Vagina (tissue), 2 donors: ENCODE measurements at regions not wholly inside any gene's neighbourhood (a gene's known extent, or its start where the extent isn't known, plus 50 kb on each side); places are given as distances from the start of the nearest gene placed in this dataset.

Experiments
- POLR2A ChIP-seq, 2 donors: fragments of 450-650 bp; IDR thresholded peaks; one replicate each; pipeline ENCODE4 v1.6.1; 2017; ENCODE audit warnings: antibody characterized with exemption in 2 of 2, mild to moderate bottlenecking in 2 of 2, moderate library complexity in 2 of 2
- POLR2AphosphoS5 ChIP-seq, 2 donors: sonication (generic); formaldehyde crosslinking; IDR thresholded peaks; one replicate each; pipeline ENCODE4 v1.9.0; 2017; ENCODE audit warnings: antibody characterized with exemption in 2 of 2, mild to moderate bottlenecking in 2 of 2, low read depth in 1 of 2; ENCODE audit not compliant: insufficient read depth in 1 of 2
- TF ChIP-seq, protein P1 (sequence below), 3 experiments: fragments of 450-650 bp in 2 of 3; fragments of 200-600 bp in 1 of 3; sonication (generic) in 1 of 3; IDR thresholded peaks; one replicate each; pipeline ENCODE4 v1.5.1; 2017 to 2019; ENCODE audit warnings: antibody characterized with exemption in 3 of 3, mild to moderate bottlenecking in 2 of 3, moderate library complexity in 2 of 3

GRCh38 chrX:39762266-39762841 is 335.4 kb downstream of the BCOR start:
- TF ChIP-seq, protein P1, sequence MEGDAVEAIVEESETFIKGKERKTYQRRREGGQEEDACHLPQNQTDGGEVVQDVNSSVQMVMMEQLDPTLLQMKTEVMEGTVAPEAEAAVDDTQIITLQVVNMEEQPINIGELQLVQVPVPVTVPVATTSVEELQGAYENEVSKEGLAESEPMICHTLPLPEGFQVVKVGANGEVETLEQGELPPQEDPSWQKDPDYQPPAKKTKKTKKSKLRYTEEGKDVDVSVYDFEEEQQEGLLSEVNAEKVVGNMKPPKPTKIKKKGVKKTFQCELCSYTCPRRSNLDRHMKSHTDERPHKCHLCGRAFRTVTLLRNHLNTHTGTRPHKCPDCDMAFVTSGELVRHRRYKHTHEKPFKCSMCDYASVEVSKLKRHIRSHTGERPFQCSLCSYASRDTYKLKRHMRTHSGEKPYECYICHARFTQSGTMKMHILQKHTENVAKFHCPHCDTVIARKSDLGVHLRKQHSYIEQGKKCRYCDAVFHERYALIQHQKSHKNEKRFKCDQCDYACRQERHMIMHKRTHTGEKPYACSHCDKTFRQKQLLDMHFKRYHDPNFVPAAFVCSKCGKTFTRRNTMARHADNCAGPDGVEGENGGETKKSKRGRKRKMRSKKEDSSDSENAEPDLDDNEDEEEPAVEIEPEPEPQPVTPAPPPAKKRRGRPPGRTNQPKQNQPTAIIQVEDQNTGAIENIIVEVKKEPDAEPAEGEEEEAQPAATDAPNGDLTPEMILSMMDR (IDR thresholded peaks at IDR 0.05): no peak
- no peak for TF ChIP-seq POLR2A (IDR thresholded peaks at IDR 0.05)
- TF ChIP-seq POLR2AphosphoS5 (IDR thresholded peaks at IDR 0.05; ENCODE audit: insufficient read depth in 1 of 2, low read depth in 1 of 2): no peak
